GM12801 (cell line): ENCODE measurements at regions not wholly inside any gene's neighbourhood (a gene's known extent, or its start where the extent isn't known, plus 50 kb on each side); places are given as distances from the start of the nearest gene placed in this dataset.

Experiments
- TF ChIP-seq, protein P1 (sequence below): IDR thresholded peaks from one replicate; pipeline ENCODE4 v1.5.1; 2011; ENCODE audit warnings: control low read depth; ENCODE audit not compliant: insufficient read length; ENCODE audit errors: extremely low read depth

DNA sequence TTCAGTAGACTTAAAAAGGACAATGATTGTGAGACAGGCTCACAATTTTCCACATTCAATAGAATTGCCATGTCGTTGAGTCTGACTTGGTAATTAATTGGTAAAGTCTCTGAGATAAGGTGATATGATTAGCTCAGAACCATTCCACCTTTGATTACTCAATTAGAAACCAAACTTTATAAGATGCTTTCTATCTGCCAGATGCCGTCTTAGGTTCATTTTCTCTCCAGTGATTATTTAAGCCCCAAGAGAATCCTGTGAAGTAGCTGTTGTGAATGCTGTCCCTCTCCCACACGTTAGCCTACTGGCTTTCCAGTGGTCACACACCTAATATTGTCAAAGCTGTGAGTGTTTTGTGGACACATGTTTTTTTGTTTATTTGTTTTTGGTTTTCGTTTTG lies 528.9 kb upstream of the ZNF462 start:
- TF ChIP-seq, protein P1, sequence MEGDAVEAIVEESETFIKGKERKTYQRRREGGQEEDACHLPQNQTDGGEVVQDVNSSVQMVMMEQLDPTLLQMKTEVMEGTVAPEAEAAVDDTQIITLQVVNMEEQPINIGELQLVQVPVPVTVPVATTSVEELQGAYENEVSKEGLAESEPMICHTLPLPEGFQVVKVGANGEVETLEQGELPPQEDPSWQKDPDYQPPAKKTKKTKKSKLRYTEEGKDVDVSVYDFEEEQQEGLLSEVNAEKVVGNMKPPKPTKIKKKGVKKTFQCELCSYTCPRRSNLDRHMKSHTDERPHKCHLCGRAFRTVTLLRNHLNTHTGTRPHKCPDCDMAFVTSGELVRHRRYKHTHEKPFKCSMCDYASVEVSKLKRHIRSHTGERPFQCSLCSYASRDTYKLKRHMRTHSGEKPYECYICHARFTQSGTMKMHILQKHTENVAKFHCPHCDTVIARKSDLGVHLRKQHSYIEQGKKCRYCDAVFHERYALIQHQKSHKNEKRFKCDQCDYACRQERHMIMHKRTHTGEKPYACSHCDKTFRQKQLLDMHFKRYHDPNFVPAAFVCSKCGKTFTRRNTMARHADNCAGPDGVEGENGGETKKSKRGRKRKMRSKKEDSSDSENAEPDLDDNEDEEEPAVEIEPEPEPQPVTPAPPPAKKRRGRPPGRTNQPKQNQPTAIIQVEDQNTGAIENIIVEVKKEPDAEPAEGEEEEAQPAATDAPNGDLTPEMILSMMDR = no peak

GRCh38 chr9:106339882-106340281 lies 523.1 kb upstream of the ZNF462 start:
- TF ChIP-seq, protein P1 = no peak

DNA sequence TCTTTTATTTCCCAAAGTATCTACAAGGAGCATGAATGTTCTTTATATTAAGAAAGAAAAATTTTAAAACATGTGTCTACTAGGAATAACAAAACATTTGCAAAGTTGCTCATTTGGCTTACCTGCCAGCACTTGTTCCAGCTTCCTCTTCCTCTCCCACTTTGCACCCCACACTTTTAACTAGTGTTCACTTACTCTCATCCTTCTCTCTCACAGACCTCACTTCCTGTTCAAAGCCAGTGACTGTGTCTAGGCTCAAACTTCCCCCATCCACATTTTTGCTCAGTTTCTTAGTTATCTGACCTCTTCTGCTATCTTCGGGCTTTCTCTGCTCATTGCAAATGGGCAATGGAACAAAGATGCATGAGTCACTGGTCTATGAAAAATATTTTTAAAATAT lies 512.2 kb upstream of the ZNF462 start:
- TF ChIP-seq, protein P1 = no peak

- TF ChIP-seq, protein P1 = no peak
These were observed 506.0 kb upstream of the ZNF462 start for GRCh38 chr9:106356924-106357323.

GRCh38 chr9:106358331-106358730 lies 504.6 kb upstream of the ZNF462 start:
- TF ChIP-seq, protein P1 = no peak

DNA sequence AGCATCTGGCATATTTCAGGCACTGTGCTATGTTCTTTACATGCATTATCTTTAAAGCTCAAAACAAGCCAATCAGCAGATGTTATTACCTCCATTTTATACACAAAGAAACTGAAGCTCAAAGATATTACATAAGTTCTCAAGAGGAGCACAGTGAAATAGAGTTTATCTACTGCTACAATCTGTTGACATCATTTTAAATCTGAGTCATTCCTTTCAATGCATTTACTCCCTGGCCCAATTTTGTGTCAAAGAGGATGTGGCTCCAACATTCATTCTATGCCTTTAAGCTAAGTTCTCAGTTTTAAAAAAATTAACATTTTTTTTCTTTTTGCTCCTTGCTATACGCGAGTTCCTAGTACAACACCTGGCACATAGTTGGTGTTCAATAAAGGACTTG lies 486.3 kb upstream of the ZNF462 start:
- TF ChIP-seq, protein P1 = no peak

- TF ChIP-seq, protein P1 = no peak
These were observed 479.9 kb upstream of the ZNF462 start for GRCh38 chr9:106383072-106383471.

DNA sequence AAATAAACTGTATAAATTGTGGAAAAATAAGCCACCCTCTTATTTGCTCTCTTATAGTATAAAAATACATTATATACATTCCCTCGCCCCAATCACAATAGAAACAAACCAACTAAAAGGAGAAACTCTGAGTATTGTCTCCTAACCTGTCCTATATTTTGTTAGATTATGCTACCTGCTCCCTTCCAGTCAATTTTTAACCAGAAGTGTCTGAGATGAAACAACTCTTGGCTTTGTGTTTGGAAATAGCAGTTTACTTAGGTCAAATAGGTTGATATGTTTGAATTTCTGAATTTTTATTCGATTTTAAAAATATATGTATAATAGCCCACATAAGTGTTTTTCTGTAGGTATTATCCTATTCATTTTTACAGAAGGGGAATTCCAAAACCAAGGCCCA lies 475.0 kb upstream of the ZNF462 start:
- TF ChIP-seq, protein P1 = no peak
